Sigmoid colon (tissue), 4 donors: ENCODE measurements at regions not wholly inside any gene's neighbourhood (a gene's known extent, or its start where the extent isn't known, plus 50 kb on each side); places are given as distances from the start of the nearest gene placed in this dataset.

ENCODE experiments used
- CTCF ChIP-seq, 4 experiments: fragments of 450-650 bp in 3 of 4; fragments of 200-600 bp in 1 of 4; IDR thresholded peaks; one replicate each; pipeline ENCODE4 v1.5.1; 2016 to 2019; ENCODE audit warnings: antibody characterized with exemption in 4 of 4, mild to moderate bottlenecking in 3 of 4, moderate library complexity in 2 of 4
- EP300 ChIP-seq, 4 donors: sonication (generic); formaldehyde crosslinking; IDR thresholded peaks; one replicate each; pipeline ENCODE4 v1.6.1; 2017; ENCODE audit warnings: antibody characterized with exemption in 4 of 4
- POLR2A ChIP-seq, 2 donors: fragments of 450-650 bp; IDR thresholded peaks; one replicate each; pipeline ENCODE4 v1.6.1; 2016; ENCODE audit warnings: antibody characterized with exemption in 2 of 2, mild to moderate bottlenecking in 2 of 2, moderate library complexity in 2 of 2
- POLR2AphosphoS5 ChIP-seq, 4 donors: sonication (generic); formaldehyde crosslinking; IDR thresholded peaks; one replicate each; pipeline ENCODE4 v1.6.1; 2017; ENCODE audit warnings: antibody characterized with exemption in 4 of 4

- TF ChIP-seq CTCF (IDR thresholded peaks at IDR 0.05) (no peak), POLR2A (IDR thresholded peaks at IDR 0.05) (no peak), POLR2AphosphoS5 (IDR thresholded peaks at IDR 0.05) (peak in 2 of 4 donors; percentile 12 to 26), EP300 (IDR thresholded peaks at IDR 0.05) (no peak)
Measured at GRCh38 chr2:152929628-152930027, 211.2 kb downstream of the ARL6IP6 start.
